Forelimb muscle (tissue), 1 donor: ENCODE measurements at regions not wholly inside any gene's neighbourhood (a gene's known extent, or its start where the extent isn't known, plus 50 kb on each side); places are given as distances from the start of the nearest gene placed in this dataset.
"Not testable (repeated sequence)": the region's sequence is repeated elsewhere in the genome, so short reads cannot be mapped to it uniquely, and the experiment has no call there.

Experiments
- DNase-seq: peaks from one replicate; pipeline ENCODE4 v3.0.0-alpha.2; 2013; ENCODE audit warnings: low read depth

GRCh38 chr5:142222225-142222865 lies 102.5 kb downstream of the SPRY4 start:
- DNase-seq, result no peak

GRCh38 chr5:142221091-142221860 lies 103.5 kb downstream of the SPRY4 start:
- no peak for DNase-seq

GRCh38 chr5:142219146-142219545 lies 105.7 kb downstream of the SPRY4 start:
- DNase-seq, result no peak

- DNase-seq, result no peak
These were observed 107.9 kb downstream of the SPRY4 start for GRCh38 chr5:142216931-142217330.

GRCh38 chr5:142215915-142216681 lies 107.5 kb downstream of the NDFIP1 start:
- DNase-seq, result peak; percentile 89

- DNase-seq, result no peak
These were observed 104.5 kb downstream of the NDFIP1 start for GRCh38 chr5:142213077-142213476.

GRCh38 chr5:142211918-142212317 lies 103.3 kb downstream of the NDFIP1 start:
- no peak for DNase-seq

GRCh38 chr5:142210864-142211412 lies 102.4 kb downstream of the NDFIP1 start:
- DNase-seq, result no peak

- no peak for DNase-seq
These were observed 101.4 kb downstream of the NDFIP1 start for GRCh38 chr5:142210011-142210410.

GRCh38 chr5:142208777-142209312 lies 100.3 kb downstream of the NDFIP1 start:
- no peak for DNase-seq

- not testable (repeated sequence) for DNase-seq
These were observed 99.7 kb downstream of the NDFIP1 start for GRCh38 chr5:142208244-142208643.

GRCh38 chr5:142206801-142207200 lies 98.2 kb downstream of the NDFIP1 start:
- DNase-seq, result no peak

GRCh38 chr5:142204219-142204618 lies 95.6 kb downstream of the NDFIP1 start:
- DNase-seq, result no peak
